GM12891 (cell line): ENCODE measurements at regions not wholly inside any gene's neighbourhood (a gene's known extent, or its start where the extent isn't known, plus 50 kb on each side); places are given as distances from the start of the nearest gene placed in this dataset.

ENCODE experiments used
- POLR2A ChIP-seq: IDR thresholded peaks from 2 replicates; pipeline ENCODE4 v1.6.1; 2011; ENCODE audit warnings: low read depth, low read length, control low read depth
- TAF1 ChIP-seq: IDR thresholded peaks from 2 replicates; pipeline ENCODE4 v1.6.1; 2011; ENCODE audit warnings: low read depth, low read length, control low read depth

DNA sequence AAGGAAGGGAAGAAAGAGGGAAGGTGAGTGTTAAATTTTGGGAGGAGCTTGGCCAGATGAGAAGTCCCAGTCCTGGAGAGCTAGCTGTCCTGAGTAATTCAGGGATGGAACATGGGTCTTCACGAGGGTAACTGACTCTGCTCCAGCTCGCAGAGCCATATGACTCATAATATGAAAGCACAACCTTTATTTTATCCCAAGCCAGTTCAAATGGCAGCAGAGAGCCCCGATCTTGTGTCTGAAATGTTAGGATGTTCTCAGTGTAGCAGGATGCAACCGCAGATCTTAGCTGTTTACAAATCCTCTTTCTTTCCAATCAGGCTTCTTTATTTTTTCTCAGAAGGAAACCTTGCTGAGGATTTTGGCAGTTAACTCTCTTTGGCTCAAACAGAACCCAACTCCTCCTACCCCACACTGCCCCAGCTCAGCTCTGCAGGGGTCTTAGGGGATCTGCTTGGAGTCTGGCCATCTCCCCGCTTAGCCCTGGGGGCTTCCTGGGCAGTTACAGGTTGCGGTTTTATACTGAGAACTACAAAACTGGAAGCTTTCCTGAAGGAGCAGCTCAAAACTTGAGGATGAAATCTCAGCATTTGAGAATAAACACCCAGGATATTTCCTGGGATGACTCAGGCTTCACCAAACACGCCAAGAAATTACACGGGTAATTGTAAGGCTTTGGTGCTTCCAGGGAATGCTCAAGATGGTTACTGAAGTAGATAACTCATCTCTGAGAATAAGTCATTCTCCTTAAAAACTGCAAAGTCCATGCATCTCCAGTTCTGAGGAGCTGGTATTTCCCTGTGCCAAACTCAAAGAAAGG, 92.5 kb downstream of the VCPKMT start:
- TF ChIP-seq POLR2A (no peak), TAF1 (no peak)
